ENCODE measurements at regions not wholly inside any gene's neighbourhood (a gene's known extent, or its start where the extent isn't known, plus 50 kb on each side); places are given as distances from the start of the nearest gene placed in this dataset.
"Not testable (repeated sequence)": the region's sequence is repeated elsewhere in the genome, so short reads cannot be mapped to it uniquely, and the experiment has no call there.

DNA sequence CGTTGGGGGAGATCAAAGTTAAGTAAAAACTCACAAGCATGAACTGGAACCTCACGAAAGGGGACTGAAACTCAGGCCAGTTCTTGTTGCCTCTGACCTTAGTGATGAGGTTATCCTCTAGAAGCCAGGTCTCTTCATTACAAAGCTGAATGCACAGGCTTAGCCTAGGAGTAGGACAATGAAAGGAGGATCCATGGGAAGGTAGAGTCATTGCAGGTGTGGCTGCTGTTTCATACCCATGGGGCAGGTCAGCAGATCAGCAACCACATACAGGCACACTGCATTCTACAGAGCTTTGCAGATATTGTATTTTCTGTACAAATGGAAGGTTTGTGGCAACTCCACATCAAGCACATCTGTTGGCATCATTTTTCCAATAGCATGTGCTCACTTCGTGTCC lies 341.3 kb upstream of the SOX9 start:
- TF ChIP-seq, protein P1, sequence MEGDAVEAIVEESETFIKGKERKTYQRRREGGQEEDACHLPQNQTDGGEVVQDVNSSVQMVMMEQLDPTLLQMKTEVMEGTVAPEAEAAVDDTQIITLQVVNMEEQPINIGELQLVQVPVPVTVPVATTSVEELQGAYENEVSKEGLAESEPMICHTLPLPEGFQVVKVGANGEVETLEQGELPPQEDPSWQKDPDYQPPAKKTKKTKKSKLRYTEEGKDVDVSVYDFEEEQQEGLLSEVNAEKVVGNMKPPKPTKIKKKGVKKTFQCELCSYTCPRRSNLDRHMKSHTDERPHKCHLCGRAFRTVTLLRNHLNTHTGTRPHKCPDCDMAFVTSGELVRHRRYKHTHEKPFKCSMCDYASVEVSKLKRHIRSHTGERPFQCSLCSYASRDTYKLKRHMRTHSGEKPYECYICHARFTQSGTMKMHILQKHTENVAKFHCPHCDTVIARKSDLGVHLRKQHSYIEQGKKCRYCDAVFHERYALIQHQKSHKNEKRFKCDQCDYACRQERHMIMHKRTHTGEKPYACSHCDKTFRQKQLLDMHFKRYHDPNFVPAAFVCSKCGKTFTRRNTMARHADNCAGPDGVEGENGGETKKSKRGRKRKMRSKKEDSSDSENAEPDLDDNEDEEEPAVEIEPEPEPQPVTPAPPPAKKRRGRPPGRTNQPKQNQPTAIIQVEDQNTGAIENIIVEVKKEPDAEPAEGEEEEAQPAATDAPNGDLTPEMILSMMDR (IDR thresholded peaks at IDR 0.05; ENCODE audit: insufficient read depth, low read length, poor library complexity, severe bottlenecking): no peak
- TF ChIP-seq EZH2phosphoT487 (conservative IDR thresholded peaks at IDR 0.05; ENCODE audit: low read length): no peak
- no peaks in the 10 kb centered on the region for H3F3A ChIP-seq (ENCODE audit: insufficient read depth)
- H2AFZ ChIP-seq (ENCODE audit: low read depth, low read length, severe bottlenecking): no peak overlapping the region
- H3K27me3 ChIP-seq (ENCODE audit: low read length): no peaks in the 10 kb centered on the region
- H3K36me3 ChIP-seq (ENCODE audit: low read length): no peaks in the 10 kb centered on the region
- H3K9ac ChIP-seq (ENCODE audit: low read length): no peak overlapping the region
- H3K9me2 ChIP-seq (replicated peaks; ENCODE audit: insufficient read depth, low read length): no peaks in the 10 kb centered on the region
- no peak overlapping the region for H3K4me2 ChIP-seq (ENCODE audit: low read depth, low read length, poor library complexity, severe bottlenecking)
- H3K27ac ChIP-seq (ENCODE audit: low read depth, low read length): no peak overlapping the region
- H3K79me2 ChIP-seq (ENCODE audit: insufficient read depth, low read length): no peaks in the 10 kb centered on the region
- H3K9me3 ChIP-seq (ENCODE audit: insufficient read depth, low read length): no peaks in the 10 kb centered on the region
- H4K20me1 ChIP-seq (ENCODE audit: low read depth, low read length): no peaks in the 10 kb centered on the region
- no peak overlapping the region for H3K4me3 ChIP-seq (ENCODE audit: insufficient read depth, low read length, poor library complexity, severe bottlenecking)

- TF ChIP-seq, protein P1 (IDR thresholded peaks at IDR 0.05; ENCODE audit: insufficient read depth, low read length, poor library complexity, severe bottlenecking): no peak
- TF ChIP-seq EZH2phosphoT487 (conservative IDR thresholded peaks at IDR 0.05; ENCODE audit: low read length): no peak
- Histone ChIP-seq H3K79me2 (ENCODE audit: insufficient read depth, low read length) (no peaks in the 10 kb centered on the region), H3K9me3 (ENCODE audit: insufficient read depth, low read length) (no peaks in the 10 kb centered on the region), H3K27me3 (ENCODE audit: low read length) (no peaks in the 10 kb centered on the region), H3K36me3 (ENCODE audit: low read length) (no peaks in the 10 kb centered on the region), H3F3A (ENCODE audit: insufficient read depth) (no peaks in the 10 kb centered on the region), H3K27ac (ENCODE audit: low read depth, low read length) (no peak overlapping the region), H3K9me2 (replicated peaks; ENCODE audit: insufficient read depth, low read length) (no peaks in the 10 kb centered on the region), H3K4me2 (ENCODE audit: low read depth, low read length, poor library complexity, severe bottlenecking) (no peak overlapping the region), H3K4me3 (ENCODE audit: insufficient read depth, low read length, poor library complexity, severe bottlenecking) (no peak overlapping the region), H2AFZ (ENCODE audit: low read depth, low read length, severe bottlenecking) (no peak overlapping the region), H3K9ac (ENCODE audit: low read length) (no peak overlapping the region), H4K20me1 (ENCODE audit: low read depth, low read length) (no peaks in the 10 kb centered on the region)
Observed at GRCh38 chr17:71780596-71780995, 340.2 kb upstream of the SOX9 start.

DNA sequence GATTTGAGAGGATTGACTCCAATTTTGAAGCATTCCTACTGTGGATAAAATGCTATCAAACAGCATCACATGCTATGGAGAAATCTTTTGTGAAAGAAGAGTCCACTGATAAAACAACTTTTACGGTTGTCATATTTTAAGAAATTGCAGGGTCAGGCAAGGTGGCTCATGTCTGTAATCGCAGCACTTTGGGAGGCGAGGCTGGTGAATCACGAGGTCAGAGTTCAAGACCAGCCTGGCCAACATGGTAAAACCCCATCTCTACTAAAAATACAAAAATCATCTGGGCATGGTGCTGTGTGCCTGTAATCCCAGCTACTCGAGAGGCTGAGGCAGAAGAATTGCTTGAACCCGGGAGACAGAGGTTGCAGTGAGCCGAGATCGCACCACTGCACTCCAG lies 338.8 kb upstream of the SOX9 start:
- not testable (repeated sequence) for H3K4me3 ChIP-seq (ENCODE audit: insufficient read depth, low read length, poor library complexity, severe bottlenecking); H4K20me1 ChIP-seq (ENCODE audit: low read depth, low read length); H3K79me2 ChIP-seq (ENCODE audit: insufficient read depth, low read length); H3K9ac ChIP-seq (ENCODE audit: low read length); H3K27me3 ChIP-seq (ENCODE audit: low read length); H3K4me2 ChIP-seq (ENCODE audit: low read depth, low read length, poor library complexity, severe bottlenecking); H3K9me2 ChIP-seq (replicated peaks; ENCODE audit: insufficient read depth, low read length); H3K9me3 ChIP-seq (ENCODE audit: insufficient read depth, low read length); H3F3A ChIP-seq (ENCODE audit: insufficient read depth); H2AFZ ChIP-seq (ENCODE audit: low read depth, low read length, severe bottlenecking); H3K27ac ChIP-seq (ENCODE audit: low read depth, low read length); H3K36me3 ChIP-seq (ENCODE audit: low read length)

GRCh38 chr17:71790791-71791190 lies 330.0 kb upstream of the SOX9 start:
- H3K9me2 ChIP-seq (replicated peaks; ENCODE audit: insufficient read depth, low read length): no peaks in the 10 kb centered on the region
- H3K9ac ChIP-seq (ENCODE audit: low read length): no peak overlapping the region
- H3K27me3 ChIP-seq (ENCODE audit: low read length): no peaks in the 10 kb centered on the region
- H3K79me2 ChIP-seq (ENCODE audit: insufficient read depth, low read length): no peaks in the 10 kb centered on the region
- H3K27ac ChIP-seq (ENCODE audit: low read depth, low read length): no peak overlapping the region
- no peaks in the 10 kb centered on the region for H3K36me3 ChIP-seq (ENCODE audit: low read length)
- H3K4me3 ChIP-seq (ENCODE audit: insufficient read depth, low read length, poor library complexity, severe bottlenecking): no peak overlapping the region
- TF ChIP-seq EZH2phosphoT487 (conservative IDR thresholded peaks at IDR 0.05; ENCODE audit: low read length): no peak
- TF ChIP-seq, protein P1 (IDR thresholded peaks at IDR 0.05; ENCODE audit: insufficient read depth, low read length, poor library complexity, severe bottlenecking): no peak
- H3K9me3 ChIP-seq (ENCODE audit: insufficient read depth, low read length): no peaks in the 10 kb centered on the region
- H3K4me2 ChIP-seq (ENCODE audit: low read depth, low read length, poor library complexity, severe bottlenecking): no peak overlapping the region
- H3F3A ChIP-seq (ENCODE audit: insufficient read depth): no peaks in the 10 kb centered on the region
- no peak overlapping the region for H2AFZ ChIP-seq (ENCODE audit: low read depth, low read length, severe bottlenecking)
- no peaks in the 10 kb centered on the region for H4K20me1 ChIP-seq (ENCODE audit: low read depth, low read length)
